ENCODE measurements at regions not wholly inside any gene's neighbourhood (a gene's known extent, or its start where the extent isn't known, plus 50 kb on each side); places are given as distances from the start of the nearest gene placed in this dataset.

DNA sequence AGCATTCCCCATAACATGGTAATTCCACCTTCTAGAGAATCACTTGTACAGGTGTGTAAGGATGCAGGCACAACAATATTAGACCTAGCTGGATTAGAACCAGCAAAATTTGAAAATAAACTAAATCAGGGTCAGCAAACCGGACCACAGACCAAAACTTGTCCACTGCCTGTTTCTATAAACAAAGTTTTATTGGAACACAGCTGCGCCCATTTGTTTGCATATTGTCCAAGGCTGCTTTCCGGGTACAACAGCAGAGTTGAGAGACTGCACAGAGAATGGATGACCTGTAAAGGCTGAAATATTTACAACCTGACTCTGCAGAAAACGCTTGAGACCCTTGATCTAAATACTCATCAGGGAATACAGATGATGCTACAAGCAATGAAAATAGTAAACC, 73.6 kb upstream of the SLC45A1 start:
- Histone ChIP-seq H3K27ac (ENCODE audit: low read length) (no peak overlapping the region), H3K79me2 (replicated peaks; ENCODE audit: insufficient read depth, low read length) (no peaks in the 10 kb centered on the region), H4K20me1 (ENCODE audit: insufficient read depth) (no peaks in the 10 kb centered on the region), H3K27me3 (ENCODE audit: insufficient read depth, low read depth, low read length) (no peaks in the 10 kb centered on the region), H2AFZ (ENCODE audit: low read depth, low read length) (no peak overlapping the region), H3K4me3 (ENCODE audit: low read length) (no peak overlapping the region), H3K36me3 (ENCODE audit: insufficient read depth, low read length) (no peaks in the 10 kb centered on the region), H3K9ac (ENCODE audit: low read length) (no peak overlapping the region), H3K9me3 (ENCODE audit: low read length) (no peaks in the 10 kb centered on the region), H3K9me2 (ENCODE audit: insufficient read depth, low read length) (no peaks in the 10 kb centered on the region), H3F3A (ENCODE audit: insufficient read depth, low read length, poor library complexity, severe bottlenecking) (no peaks in the 10 kb centered on the region), H3K4me2 (ENCODE audit: low read length) (no peak overlapping the region)
- TF ChIP-seq, protein P1, sequence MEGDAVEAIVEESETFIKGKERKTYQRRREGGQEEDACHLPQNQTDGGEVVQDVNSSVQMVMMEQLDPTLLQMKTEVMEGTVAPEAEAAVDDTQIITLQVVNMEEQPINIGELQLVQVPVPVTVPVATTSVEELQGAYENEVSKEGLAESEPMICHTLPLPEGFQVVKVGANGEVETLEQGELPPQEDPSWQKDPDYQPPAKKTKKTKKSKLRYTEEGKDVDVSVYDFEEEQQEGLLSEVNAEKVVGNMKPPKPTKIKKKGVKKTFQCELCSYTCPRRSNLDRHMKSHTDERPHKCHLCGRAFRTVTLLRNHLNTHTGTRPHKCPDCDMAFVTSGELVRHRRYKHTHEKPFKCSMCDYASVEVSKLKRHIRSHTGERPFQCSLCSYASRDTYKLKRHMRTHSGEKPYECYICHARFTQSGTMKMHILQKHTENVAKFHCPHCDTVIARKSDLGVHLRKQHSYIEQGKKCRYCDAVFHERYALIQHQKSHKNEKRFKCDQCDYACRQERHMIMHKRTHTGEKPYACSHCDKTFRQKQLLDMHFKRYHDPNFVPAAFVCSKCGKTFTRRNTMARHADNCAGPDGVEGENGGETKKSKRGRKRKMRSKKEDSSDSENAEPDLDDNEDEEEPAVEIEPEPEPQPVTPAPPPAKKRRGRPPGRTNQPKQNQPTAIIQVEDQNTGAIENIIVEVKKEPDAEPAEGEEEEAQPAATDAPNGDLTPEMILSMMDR (IDR thresholded peaks at IDR 0.05; ENCODE audit: poor library complexity, severe bottlenecking) = no peak
- TF ChIP-seq EP300 (conservative IDR thresholded peaks at IDR 0.05; ENCODE audit: poor library complexity, severe bottlenecking) (no peak), SMC3 (conservative IDR thresholded peaks at IDR 0.05; ENCODE audit: poor library complexity) (no peak), EZH2 (IDR thresholded peaks at IDR 0.05; ENCODE audit: borderline replicate concordance, insufficient read depth, low read length, poor library complexity, severe bottlenecking) (no peak), POLR2AphosphoS5 (IDR thresholded peaks at IDR 0.05) (no peak), TAF1 (IDR thresholded peaks at IDR 0.05; ENCODE audit: low read depth) (no peak), MXI1 (conservative IDR thresholded peaks at IDR 0.05; ENCODE audit: poor library complexity, severe bottlenecking) (no peak), RAD21 (conservative IDR thresholded peaks at IDR 0.05) (no peak)

DNA sequence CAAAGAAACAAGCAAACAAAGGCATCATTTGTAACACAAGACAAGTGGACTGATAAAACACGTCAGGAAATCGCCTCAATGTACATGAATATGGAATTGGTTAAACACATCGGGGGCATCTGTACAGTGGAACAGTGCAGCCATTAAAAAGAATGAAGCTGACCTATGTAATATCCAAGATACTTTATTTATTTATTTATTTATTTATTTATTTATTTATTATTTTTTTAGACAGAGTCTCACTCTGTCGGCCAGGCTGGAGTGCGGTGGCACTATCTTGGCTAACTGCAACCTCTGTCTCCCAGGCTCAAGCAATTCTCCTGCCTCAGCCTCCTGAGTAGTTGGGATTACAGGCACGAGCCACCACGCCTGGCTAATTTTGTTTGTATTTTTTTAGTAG, 75.4 kb upstream of the SLC45A1 start:
- no peaks in the 10 kb centered on the region for H3K36me3 ChIP-seq (ENCODE audit: insufficient read depth, low read length)
- no peaks in the 10 kb centered on the region for H3K27me3 ChIP-seq (ENCODE audit: insufficient read depth, low read depth, low read length)
- H3K79me2 ChIP-seq (replicated peaks; ENCODE audit: insufficient read depth, low read length) = no peaks in the 10 kb centered on the region
- no peaks in the 10 kb centered on the region for H3F3A ChIP-seq (ENCODE audit: insufficient read depth, low read length, poor library complexity, severe bottlenecking)
- H2AFZ ChIP-seq (ENCODE audit: low read depth, low read length) = no peak overlapping the region
- no peak overlapping the region for H3K4me3 ChIP-seq (ENCODE audit: low read length)
- H4K20me1 ChIP-seq (ENCODE audit: insufficient read depth) = no peaks in the 10 kb centered on the region
- no peaks in the 10 kb centered on the region for H3K9me2 ChIP-seq (ENCODE audit: insufficient read depth, low read length)
- H3K27ac ChIP-seq (ENCODE audit: low read length) = no peak overlapping the region
- no peaks in the 10 kb centered on the region for H3K9me3 ChIP-seq (ENCODE audit: low read length)
- no peak overlapping the region for H3K4me2 ChIP-seq (ENCODE audit: low read length)
- H3K9ac ChIP-seq (ENCODE audit: low read length) = no peak overlapping the region
- TF ChIP-seq MXI1 (conservative IDR thresholded peaks at IDR 0.05; ENCODE audit: poor library complexity, severe bottlenecking) = no peak
- no peak for TF ChIP-seq EZH2 (IDR thresholded peaks at IDR 0.05; ENCODE audit: borderline replicate concordance, insufficient read depth, low read length, poor library complexity, severe bottlenecking)
- TF ChIP-seq POLR2AphosphoS5 (IDR thresholded peaks at IDR 0.05) = no peak
- TF ChIP-seq SMC3 (conservative IDR thresholded peaks at IDR 0.05; ENCODE audit: poor library complexity) = no peak
- TF ChIP-seq, protein P2, sequence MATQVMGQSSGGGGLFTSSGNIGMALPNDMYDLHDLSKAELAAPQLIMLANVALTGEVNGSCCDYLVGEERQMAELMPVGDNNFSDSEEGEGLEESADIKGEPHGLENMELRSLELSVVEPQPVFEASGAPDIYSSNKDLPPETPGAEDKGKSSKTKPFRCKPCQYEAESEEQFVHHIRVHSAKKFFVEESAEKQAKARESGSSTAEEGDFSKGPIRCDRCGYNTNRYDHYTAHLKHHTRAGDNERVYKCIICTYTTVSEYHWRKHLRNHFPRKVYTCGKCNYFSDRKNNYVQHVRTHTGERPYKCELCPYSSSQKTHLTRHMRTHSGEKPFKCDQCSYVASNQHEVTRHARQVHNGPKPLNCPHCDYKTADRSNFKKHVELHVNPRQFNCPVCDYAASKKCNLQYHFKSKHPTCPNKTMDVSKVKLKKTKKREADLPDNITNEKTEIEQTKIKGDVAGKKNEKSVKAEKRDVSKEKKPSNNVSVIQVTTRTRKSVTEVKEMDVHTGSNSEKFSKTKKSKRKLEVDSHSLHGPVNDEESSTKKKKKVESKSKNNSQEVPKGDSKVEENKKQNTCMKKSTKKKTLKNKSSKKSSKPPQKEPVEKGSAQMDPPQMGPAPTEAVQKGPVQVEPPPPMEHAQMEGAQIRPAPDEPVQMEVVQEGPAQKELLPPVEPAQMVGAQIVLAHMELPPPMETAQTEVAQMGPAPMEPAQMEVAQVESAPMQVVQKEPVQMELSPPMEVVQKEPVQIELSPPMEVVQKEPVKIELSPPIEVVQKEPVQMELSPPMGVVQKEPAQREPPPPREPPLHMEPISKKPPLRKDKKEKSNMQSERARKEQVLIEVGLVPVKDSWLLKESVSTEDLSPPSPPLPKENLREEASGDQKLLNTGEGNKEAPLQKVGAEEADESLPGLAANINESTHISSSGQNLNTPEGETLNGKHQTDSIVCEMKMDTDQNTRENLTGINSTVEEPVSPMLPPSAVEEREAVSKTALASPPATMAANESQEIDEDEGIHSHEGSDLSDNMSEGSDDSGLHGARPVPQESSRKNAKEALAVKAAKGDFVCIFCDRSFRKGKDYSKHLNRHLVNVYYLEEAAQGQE (IDR thresholded peaks at IDR 0.05; ENCODE audit: borderline replicate concordance) = no peak
